ENCODE measurements at regions not wholly inside any gene's neighbourhood (a gene's known extent, or its start where the extent isn't known, plus 50 kb on each side); places are given as distances from the start of the nearest gene placed in this dataset.
"Not testable (repeated sequence)": the region's sequence is repeated elsewhere in the genome, so short reads cannot be mapped to it uniquely, and the experiment has no call there.

DNA sequence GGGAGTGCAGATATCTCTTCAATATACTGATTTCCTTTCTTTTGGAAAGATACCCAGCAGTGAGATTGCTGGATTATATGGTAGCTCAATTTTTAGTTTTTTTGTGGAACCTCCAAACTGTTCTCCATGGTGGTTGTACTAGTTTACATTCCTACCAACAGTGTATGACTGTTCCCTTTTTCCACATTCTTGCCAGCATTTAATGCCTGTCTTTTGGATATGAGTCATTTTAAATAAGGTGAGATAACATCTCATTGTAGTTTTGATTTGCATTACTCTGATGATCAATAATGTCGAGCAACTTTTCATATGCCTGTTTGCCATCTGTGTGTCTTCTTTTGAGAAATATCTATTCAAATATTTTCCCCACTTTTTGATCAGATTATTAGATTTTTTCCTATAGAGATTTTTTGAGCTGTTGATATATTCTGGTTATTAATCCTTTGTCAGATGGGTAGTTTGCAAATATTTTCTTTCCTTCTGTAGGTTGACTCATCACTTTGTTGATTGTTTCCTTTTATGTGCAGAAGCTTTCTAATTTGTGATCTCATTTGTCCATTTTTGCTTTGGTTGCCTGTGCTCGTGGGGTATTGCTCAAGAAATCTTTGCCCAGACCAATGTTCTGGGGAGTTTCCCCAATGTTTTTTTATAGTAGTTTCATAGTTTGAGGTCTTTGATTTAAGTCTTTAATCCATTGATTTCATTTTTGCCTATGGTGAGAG lies 552.7 kb downstream of the ZNF674 start:
- H3K4me2 ChIP-seq, result no peak overlapping the region
- no peaks in the 10 kb centered on the region for H3K27me3 ChIP-seq
- no peak overlapping the region for H3K9ac ChIP-seq
- no peaks in the 10 kb centered on the region for H3K36me3 ChIP-seq
- peaks cover 12% of the 10 kb centered on the region for H3K9me3 ChIP-seq
- no peaks in the 10 kb centered on the region for H3K4me1 ChIP-seq
- H4K20me1 ChIP-seq, result no peaks in the 10 kb centered on the region
- no peak for TF ChIP-seq Cebpa-rat (IDR thresholded peaks at IDR 0.05)
- no peak overlapping the region for H3K27ac ChIP-seq
- H3K4me3 ChIP-seq, result no peak overlapping the region

DNA sequence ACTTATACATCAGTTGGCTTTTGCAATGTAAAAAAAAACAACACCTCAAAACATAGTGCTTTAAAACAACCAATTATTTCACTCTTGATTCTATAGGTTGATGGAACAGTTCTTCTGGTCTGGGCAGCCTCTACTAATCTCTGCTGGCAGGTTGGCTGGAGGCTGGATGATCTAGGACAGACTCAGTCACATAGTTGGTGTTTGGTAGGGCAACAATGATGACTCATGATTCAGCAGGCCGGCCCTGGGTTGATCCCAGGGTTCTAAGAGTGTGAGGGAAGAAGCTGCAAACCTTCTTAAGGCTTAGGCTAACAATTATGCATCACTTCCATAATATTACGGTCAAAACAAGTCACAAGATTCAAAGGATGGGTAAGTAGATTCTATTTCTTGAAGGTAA lies 558.2 kb downstream of the ZNF674 start:
- H3K4me3 ChIP-seq, result no peak overlapping the region

DNA sequence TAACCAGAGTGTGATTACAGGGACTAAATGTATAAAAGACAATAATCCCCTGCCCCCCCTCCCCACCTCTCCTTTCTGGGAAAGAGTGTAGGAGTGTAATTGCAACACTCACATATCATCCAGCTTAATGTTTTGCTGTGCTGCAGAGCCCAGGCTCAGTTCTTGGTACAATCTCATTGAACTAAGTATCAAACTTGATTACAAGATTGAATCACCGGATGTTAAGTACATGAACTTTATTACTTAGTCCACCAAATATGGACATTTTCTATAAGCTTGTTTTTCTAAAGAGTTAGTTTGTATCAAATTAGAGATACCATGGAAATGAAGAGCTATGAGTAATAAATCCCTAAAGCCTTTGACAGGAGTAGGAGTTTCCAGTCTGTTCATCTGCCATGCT lies 559.1 kb downstream of the ZNF674 start:
- Histone ChIP-seq H3K4me1 (no peaks in the 10 kb centered on the region), H3K27ac (no peak overlapping the region), H4K20me1 (no peaks in the 10 kb centered on the region), H3K27me3 (no peaks in the 10 kb centered on the region), H3K9ac (no peak overlapping the region), H3K4me2 (no peak overlapping the region), H3K4me3 (no peak overlapping the region), H3K9me3 (peaks cover 8% of the 10 kb centered on the region; the same call in 1 of the 2 replicates), H3K36me3 (no peaks in the 10 kb centered on the region)
- TF ChIP-seq Cebpa-rat (IDR thresholded peaks at IDR 0.05), result no peak

More for the DNA sequence above, 558.2 kb downstream of the ZNF674 start:
- H3K4me2 ChIP-seq, result no peak overlapping the region
- no peaks in the 10 kb centered on the region for H3K36me3 ChIP-seq
- no peak overlapping the region for H3K27ac ChIP-seq
- H4K20me1 ChIP-seq, result no peaks in the 10 kb centered on the region
- no peak for TF ChIP-seq Cebpa-rat (IDR thresholded peaks at IDR 0.05)
- no peak overlapping the region for H3K9ac ChIP-seq
- H3K9me3 ChIP-seq, result peaks cover 8% of the 10 kb centered on the region; the same call in 1 of the 2 replicates
- H3K27me3 ChIP-seq, result no peaks in the 10 kb centered on the region
- no peaks in the 10 kb centered on the region for H3K4me1 ChIP-seq

DNA sequence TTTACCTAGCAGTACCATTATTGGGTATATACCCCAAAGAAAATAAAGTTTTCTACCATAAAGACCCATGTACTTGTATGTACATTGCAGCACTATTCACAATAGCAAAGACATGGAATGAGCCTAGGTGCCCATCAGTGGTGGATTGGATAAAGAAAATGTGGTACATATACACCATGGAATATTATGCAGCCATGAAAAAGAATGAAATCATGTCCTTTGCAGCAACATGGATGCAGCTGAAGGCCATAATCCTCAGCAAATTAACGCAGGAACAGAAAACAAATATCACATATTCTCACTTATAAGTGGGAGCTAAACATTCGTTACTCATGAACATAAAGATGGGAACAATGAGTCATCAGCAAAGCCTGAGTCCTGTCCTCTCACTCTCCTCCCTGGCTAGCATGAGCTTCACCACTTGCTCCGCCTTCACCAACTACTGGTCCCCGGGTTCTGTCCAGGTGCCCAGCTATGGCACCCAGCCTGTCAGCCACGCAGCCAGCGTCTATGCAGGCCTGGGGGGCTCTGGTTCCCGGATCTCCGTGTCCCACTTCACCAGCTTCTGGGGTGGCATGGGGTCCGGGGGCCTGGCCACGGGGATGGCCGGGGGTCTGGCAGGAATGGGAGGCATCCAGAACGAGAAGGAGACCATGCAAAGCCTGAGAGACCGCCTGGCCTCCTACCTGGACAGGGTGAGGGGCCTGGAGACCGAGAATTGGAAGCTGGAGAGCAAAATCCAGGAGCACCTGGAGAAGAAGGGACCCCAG lies 562.1 kb downstream of the ZNF674 start:
- not testable (repeated sequence) for H3K9ac ChIP-seq, H3K9me3 ChIP-seq, H4K20me1 ChIP-seq, H3K27ac ChIP-seq, H3K36me3 ChIP-seq, H3K4me3 ChIP-seq, H3K4me2 ChIP-seq, H3K4me1 ChIP-seq, H3K27me3 ChIP-seq

DNA sequence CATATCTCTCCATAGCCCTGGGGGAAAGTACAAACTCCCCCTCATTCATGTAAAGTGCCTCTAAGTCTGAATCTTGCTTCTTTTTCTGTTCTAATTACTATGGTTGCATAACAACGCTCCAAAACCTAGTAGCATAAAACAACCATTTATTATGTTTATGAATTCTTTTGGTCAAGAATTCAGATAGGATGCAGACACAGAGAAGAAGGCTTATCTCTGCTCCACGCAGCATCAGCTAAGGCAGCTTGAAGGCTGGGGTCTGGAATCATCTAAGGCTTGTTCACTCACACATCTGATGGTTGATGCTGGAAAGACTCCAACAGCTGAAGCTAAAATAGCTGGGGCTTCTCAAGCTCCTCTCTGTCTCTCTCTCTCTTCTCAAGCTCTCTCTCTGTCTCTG lies 564.5 kb downstream of the ZNF674 start:
- Histone ChIP-seq H3K9me3 (peaks cover 8% of the 10 kb centered on the region; the same call in 1 of the 2 replicates), H3K4me1 (no peaks in the 10 kb centered on the region), H3K27ac (no peak overlapping the region), H3K27me3 (no peaks in the 10 kb centered on the region), H4K20me1 (no peaks in the 10 kb centered on the region), H3K9ac (no peak overlapping the region), H3K4me2 (no peak overlapping the region), H3K4me3 (no peak overlapping the region), H3K36me3 (no peaks in the 10 kb centered on the region)
- no peak for TF ChIP-seq Cebpa-rat (IDR thresholded peaks at IDR 0.05)

DNA sequence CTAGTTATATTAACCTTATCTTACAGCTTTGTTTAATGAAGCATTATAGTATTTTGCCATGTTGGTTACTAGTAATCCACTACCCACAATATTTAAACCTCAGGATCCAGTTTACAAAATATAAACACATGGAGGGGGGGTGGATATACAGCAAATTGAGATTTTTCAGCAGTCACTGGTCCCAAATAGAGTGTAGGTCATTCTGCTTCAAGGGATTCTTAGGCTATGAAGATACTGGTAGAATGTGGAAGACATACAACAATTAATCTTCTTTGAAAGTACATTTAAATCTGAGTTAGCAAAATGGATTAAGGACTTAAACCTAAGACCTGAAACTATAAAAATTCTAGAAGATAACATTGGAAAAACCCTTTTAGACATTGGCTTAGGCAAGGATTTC lies 569.6 kb downstream of the ZNF674 start:
- Histone ChIP-seq H3K4me3 (no peak overlapping the region), H3K27me3 (no peaks in the 10 kb centered on the region), H3K4me2 (no peak overlapping the region), H3K27ac (no peak overlapping the region), H3K9ac (no peak overlapping the region), H4K20me1 (no peaks in the 10 kb centered on the region), H3K4me1 (no peaks in the 10 kb centered on the region), H3K36me3 (no peaks in the 10 kb centered on the region), H3K9me3 (no peaks in the 10 kb centered on the region)
- TF ChIP-seq Cebpa-rat (IDR thresholded peaks at IDR 0.05), result no peak

DNA sequence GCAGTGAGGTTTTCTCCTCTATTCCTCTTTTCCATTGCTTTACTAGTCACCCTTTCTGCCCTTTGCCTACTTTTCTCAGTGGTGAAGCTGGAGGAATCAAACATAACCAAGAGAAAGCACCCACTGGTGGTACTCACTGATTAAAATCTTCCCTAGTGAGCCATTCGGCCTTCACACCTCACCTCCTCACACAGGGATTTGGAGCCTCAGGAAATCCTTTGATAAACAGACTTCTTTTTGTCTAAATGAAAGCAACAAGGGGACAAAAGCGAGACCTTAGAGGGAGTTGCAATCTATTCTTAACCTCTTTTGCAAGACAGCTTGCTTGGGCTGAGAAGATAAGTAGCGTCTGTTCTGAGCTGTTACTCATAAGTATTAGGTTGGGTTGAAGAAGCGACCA lies 572.6 kb downstream of the ZNF674 start:
- H3K9me3 ChIP-seq, result no peaks in the 10 kb centered on the region
- no peak overlapping the region for H3K4me3 ChIP-seq
- H3K36me3 ChIP-seq, result no peaks in the 10 kb centered on the region
- no peak for TF ChIP-seq Cebpa-rat (IDR thresholded peaks at IDR 0.05)
- no peaks in the 10 kb centered on the region for H4K20me1 ChIP-seq
- no peaks in the 10 kb centered on the region for H3K27me3 ChIP-seq
- no peak overlapping the region for H3K27ac ChIP-seq
- no peak overlapping the region for H3K9ac ChIP-seq
- H3K4me1 ChIP-seq, result no peaks in the 10 kb centered on the region
- no peak overlapping the region for H3K4me2 ChIP-seq

DNA sequence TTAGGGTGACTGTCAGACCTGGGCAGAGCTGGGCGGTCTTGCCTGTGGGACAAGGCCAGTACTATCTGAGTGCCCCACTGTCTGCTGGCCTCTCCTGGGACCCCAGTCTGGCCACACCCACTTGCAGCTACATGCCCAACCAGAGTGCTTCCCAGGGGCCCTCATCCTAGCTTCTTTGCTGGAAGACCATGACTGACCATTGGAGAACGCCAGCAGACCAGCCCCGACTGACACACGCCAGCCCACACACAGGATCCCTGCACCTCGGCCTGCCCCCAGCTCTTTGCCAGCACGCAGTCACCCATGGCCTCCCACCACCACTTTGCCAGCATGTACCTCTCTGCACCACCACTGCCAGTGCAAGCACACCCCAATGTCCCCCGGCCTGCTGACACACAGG lies 585.7 kb downstream of the ZNF674 start:
- no peak overlapping the region for H3K9ac ChIP-seq
- H3K27me3 ChIP-seq, result no peaks in the 10 kb centered on the region
- no peak for TF ChIP-seq Cebpa-rat (IDR thresholded peaks at IDR 0.05)
- peaks cover 27% of the 10 kb centered on the region for H3K9me3 ChIP-seq
- H4K20me1 ChIP-seq, result no peaks in the 10 kb centered on the region
- H3K4me1 ChIP-seq, result no peaks in the 10 kb centered on the region
- H3K4me2 ChIP-seq, result no peak overlapping the region
- H3K4me3 ChIP-seq, result no peak overlapping the region
- no peaks in the 10 kb centered on the region for H3K36me3 ChIP-seq
- H3K27ac ChIP-seq, result no peak overlapping the region

DNA sequence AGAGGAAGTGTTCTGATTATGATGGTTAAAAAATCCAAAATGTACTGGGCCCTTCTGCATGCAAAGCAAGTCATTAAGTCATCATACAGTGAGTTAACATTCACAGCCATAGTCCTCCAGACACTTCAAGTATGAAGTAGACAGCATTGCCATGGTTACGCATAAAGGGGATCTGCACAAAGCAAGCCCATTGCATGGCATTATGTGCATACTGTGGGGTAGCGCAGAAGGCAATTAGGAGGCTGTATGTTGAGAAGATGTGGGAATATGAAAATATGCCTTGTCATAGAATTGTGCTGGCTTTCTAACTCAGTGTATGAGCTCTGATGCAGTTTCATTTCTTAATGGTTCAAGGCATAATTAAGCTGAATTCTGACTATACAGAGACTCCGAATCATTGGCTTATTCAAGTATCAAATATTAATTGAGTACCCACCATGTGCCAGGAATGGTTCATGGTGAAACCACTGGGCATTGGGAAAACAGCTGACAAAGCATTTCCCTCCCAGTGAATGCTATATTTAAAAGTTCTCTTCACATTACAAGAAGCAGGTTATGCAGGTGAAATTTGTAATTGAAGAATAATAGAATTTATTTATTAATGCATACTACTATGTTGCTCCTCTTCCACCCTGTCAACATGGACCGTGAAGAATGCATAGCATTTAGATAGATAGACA lies 588.9 kb downstream of the ZNF674 start:
- Histone ChIP-seq H3K4me1 (no peaks in the 10 kb centered on the region), H3K27ac (no peak overlapping the region), H3K4me2 (no peak overlapping the region), H3K36me3 (no peaks in the 10 kb centered on the region), H3K9me3 (peaks cover 23% of the 10 kb centered on the region), H3K27me3 (no peaks in the 10 kb centered on the region), H3K9ac (no peak overlapping the region), H3K4me3 (no peak overlapping the region), H4K20me1 (no peaks in the 10 kb centered on the region)
- TF ChIP-seq Cebpa-rat (IDR thresholded peaks at IDR 0.05), result no peak

DNA sequence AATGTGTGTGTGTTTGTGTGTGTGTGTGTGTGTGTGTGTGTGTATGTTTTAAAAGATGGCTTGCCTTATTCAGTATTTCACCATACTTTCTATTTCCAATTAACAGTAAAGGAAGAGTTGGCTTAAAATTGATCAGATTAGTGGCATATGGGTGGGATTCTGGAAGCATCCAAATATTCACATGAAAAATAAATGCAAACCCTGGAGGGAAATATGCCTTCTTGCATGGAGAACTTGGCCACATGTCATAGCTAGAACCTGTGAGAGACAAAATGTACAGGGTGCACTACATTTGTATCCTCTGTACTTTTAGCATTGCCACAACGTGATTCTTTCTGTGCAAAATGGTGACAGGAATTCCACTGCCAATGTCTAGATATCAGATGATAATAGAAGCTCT lies 589.6 kb downstream of the ZNF674 start:
- Histone ChIP-seq H4K20me1 (no peaks in the 10 kb centered on the region), H3K9ac (no peak overlapping the region), H3K27me3 (no peaks in the 10 kb centered on the region), H3K36me3 (no peaks in the 10 kb centered on the region), H3K4me3 (no peak overlapping the region), H3K4me1 (no peaks in the 10 kb centered on the region), H3K9me3 (peaks cover 16% of the 10 kb centered on the region), H3K27ac (no peak overlapping the region), H3K4me2 (no peak overlapping the region)
- no peak for TF ChIP-seq Cebpa-rat (IDR thresholded peaks at IDR 0.05)
